Body of pancreas (tissue), 4 donors: ENCODE measurements at regions not wholly inside any gene's neighbourhood (a gene's known extent, or its start where the extent isn't known, plus 50 kb on each side); places are given as distances from the start of the nearest gene placed in this dataset.

Experiments used
- POLR2A ChIP-seq, 3 donors: fragments of 450-650 bp; IDR thresholded peaks; one replicate each; pipeline ENCODE4 v1.6.1; 2016; ENCODE audit warnings: antibody characterized with exemption in 3 of 3, mild to moderate bottlenecking in 2 of 3
- TF ChIP-seq, protein P1 (sequence below), 7 experiments: fragments of 450-650 bp in 4 of 7; fragments of 200-600 bp in 3 of 7; sonication (generic) in 3 of 7; IDR thresholded peaks; one replicate each; pipeline ENCODE4 v1.5.1; 2016 to 2019; ENCODE audit warnings: antibody characterized with exemption in 7 of 7

DNA sequence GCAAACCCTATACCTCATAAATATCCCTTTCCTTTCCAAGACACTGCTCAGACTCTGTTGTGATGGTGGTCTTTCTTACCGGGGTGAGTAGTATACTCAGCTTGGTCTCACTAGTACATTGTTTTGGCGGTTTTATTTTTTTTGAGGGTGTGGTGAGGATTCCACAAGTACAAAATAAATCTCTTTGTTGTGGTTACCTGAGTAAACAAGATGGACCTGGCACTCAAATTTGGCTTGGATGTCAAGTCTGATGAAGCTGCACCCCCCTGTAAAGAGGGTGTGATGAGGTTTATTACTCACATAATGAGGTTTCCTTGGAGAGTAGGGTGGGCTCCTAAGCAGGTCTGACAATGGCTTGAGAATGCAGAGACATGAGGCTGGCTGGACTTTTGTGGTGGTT is 68.2 kb upstream of the KCNJ6 start:
- TF ChIP-seq, protein P1, sequence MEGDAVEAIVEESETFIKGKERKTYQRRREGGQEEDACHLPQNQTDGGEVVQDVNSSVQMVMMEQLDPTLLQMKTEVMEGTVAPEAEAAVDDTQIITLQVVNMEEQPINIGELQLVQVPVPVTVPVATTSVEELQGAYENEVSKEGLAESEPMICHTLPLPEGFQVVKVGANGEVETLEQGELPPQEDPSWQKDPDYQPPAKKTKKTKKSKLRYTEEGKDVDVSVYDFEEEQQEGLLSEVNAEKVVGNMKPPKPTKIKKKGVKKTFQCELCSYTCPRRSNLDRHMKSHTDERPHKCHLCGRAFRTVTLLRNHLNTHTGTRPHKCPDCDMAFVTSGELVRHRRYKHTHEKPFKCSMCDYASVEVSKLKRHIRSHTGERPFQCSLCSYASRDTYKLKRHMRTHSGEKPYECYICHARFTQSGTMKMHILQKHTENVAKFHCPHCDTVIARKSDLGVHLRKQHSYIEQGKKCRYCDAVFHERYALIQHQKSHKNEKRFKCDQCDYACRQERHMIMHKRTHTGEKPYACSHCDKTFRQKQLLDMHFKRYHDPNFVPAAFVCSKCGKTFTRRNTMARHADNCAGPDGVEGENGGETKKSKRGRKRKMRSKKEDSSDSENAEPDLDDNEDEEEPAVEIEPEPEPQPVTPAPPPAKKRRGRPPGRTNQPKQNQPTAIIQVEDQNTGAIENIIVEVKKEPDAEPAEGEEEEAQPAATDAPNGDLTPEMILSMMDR (IDR thresholded peaks at IDR 0.05): no peak
- TF ChIP-seq POLR2A (IDR thresholded peaks at IDR 0.05): no peak
